ENCODE measurements at regions not wholly inside any gene's neighbourhood (a gene's known extent, or its start where the extent isn't known, plus 50 kb on each side); places are given as distances from the start of the nearest gene placed in this dataset.

DNA sequence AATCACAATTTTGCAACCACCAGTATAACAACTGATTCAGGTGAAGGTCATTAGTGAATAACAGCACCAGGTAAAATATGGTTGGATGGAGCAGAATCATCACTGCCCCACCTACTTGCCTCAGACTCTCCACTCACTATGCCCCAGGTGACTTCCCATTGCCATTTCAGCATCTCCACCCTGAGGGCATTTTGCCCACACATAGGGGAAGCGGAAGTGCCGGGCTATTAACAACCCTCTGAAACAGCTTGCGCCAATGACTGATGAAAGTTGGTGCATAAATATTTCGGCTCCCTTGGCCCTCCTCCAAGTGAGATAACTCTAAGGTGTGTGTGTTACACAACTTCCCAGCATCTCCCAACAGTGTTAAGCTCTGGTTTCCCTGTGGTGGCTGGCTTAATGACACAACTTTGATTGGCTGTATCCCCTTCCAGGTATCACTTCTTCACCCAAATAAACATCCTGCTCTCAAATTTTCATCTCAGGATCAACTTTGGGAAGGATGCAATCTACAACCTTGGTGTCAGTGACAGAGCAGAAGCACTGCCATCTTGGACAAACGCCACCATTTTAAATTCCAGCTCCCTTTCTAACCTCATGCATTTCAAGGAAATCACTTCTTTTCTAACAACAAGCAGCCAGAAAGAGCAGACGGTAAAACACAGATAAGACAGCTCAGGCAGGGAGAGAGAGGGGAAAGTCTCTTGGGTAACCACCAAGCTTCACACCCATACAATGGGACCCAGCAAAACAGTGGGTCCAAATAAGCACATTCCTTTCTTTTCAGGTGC is 73.6 kb upstream of the PPP2R5C start (continued):
- TF ChIP-seq FOXJ3 (CRISPR knock-in tag; IDR thresholded peaks at IDR 0.05): no peak
- TF ChIP-seq SAFB (IDR thresholded peaks at IDR 0.05; ENCODE audit: borderline replicate concordance, low read depth, low read length): no peak
- TF ChIP-seq U2AF2 (optimal IDR thresholded peaks at IDR 0.05; ENCODE audit: low read depth, low read length): no peak
- TF ChIP-seq DPF2 (IDR thresholded peaks at IDR 0.05): peak; percentile 66
- TF ChIP-seq ARID1B (IDR thresholded peaks at IDR 0.05): peak; percentile 75
- TF ChIP-seq GMEB1 (CRISPR knock-in tag; IDR thresholded peaks at IDR 0.05): 0 out of 2 replicates have a peak, but pooled peaks have one; percentile 17
- peak; percentile 60; the same call in 1 of the 2 replicates for TF ChIP-seq ZNF79 (CRISPR knock-in tag; IDR thresholded peaks at IDR 0.05; ENCODE audit: low read depth)
- TF ChIP-seq TSC22D4 (tag; IDR thresholded peaks at IDR 0.05): no peak
- TF ChIP-seq ZNF324 (CRISPR knock-in tag; IDR thresholded peaks at IDR 0.05): no peak
- no peak for TF ChIP-seq FOXO4 (CRISPR knock-in tag; IDR thresholded peaks at IDR 0.05)
- TF ChIP-seq ELF1 (tag; IDR thresholded peaks at IDR 0.05): no peak
- peak; percentile 47; the same call in 1 of the 2 replicates for TF ChIP-seq NFIX (CRISPR knock-in tag; IDR thresholded peaks at IDR 0.05; ENCODE audit: low read depth)
- TF ChIP-seq TEAD4 (IDR thresholded peaks at IDR 0.05; ENCODE audit: low read length): peak; percentile 56; the same call in 1 of the 2 replicates
- no peak for TF ChIP-seq TEAD4 (CRISPR knock-in tag; IDR thresholded peaks at IDR 0.05; ENCODE audit: borderline replicate concordance)
- TF ChIP-seq, protein P1, sequence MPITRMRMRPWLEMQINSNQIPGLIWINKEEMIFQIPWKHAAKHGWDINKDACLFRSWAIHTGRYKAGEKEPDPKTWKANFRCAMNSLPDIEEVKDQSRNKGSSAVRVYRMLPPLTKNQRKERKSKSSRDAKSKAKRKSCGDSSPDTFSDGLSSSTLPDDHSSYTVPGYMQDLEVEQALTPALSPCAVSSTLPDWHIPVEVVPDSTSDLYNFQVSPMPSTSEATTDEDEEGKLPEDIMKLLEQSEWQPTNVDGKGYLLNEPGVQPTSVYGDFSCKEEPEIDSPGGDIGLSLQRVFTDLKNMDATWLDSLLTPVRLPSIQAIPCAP (CRISPR knock-in tag; IDR thresholded peaks at IDR 0.05; ENCODE audit: borderline replicate concordance): no peak
- 0 out of 2 replicates have a peak, but pooled peaks have one; percentile 62 for TF ChIP-seq E2F3 (CRISPR knock-in tag; IDR thresholded peaks at IDR 0.05)
- no peak for TF ChIP-seq SIRT6 (IDR thresholded peaks at IDR 0.05; ENCODE audit: low read depth, low read length)
- TF ChIP-seq PTRF (tag; IDR thresholded peaks at IDR 0.05): peak; percentile 84
- TF ChIP-seq ZNF561 (CRISPR knock-in tag; conservative IDR thresholded peaks at IDR 0.05): no peak
- peak; percentile 96 for TF ChIP-seq ZNF668 (CRISPR knock-in tag; IDR thresholded peaks at IDR 0.05)
- peak; percentile 13; the same call in 1 of the 2 replicates for TF ChIP-seq MTA2 (IDR thresholded peaks at IDR 0.05; ENCODE audit: low read depth)
- TF ChIP-seq KAT7 (CRISPR knock-in tag; IDR thresholded peaks at IDR 0.05; ENCODE audit: borderline replicate concordance): no peak
- TF ChIP-seq CXXC5 (CRISPR knock-in tag; IDR thresholded peaks at IDR 0.05): peak; percentile 96
- peak; percentile 61; the same call in 1 of the 2 replicates for TF ChIP-seq NFXL1 (CRISPR knock-in tag; IDR thresholded peaks at IDR 0.05)
- TF ChIP-seq ZNF274 (IDR thresholded peaks at IDR 0.05; ENCODE audit: borderline replicate concordance, low read depth, low read length): no peak
- peak; percentile 85 for TF ChIP-seq SMAD3 (CRISPR knock-in tag; conservative IDR thresholded peaks at IDR 0.05)
- TF ChIP-seq ETS2 (tag; IDR thresholded peaks at IDR 0.05; ENCODE audit: borderline replicate concordance, poor library complexity, severe bottlenecking): no peak

Measured in K562 (cell line).